ENCODE measurements at regions not wholly inside any gene's neighbourhood (a gene's known extent, or its start where the extent isn't known, plus 50 kb on each side); places are given as distances from the start of the nearest gene placed in this dataset.
"Not testable (repeated sequence)": the region's sequence is repeated elsewhere in the genome, so short reads cannot be mapped to it uniquely, and the experiment has no call there.

DNA sequence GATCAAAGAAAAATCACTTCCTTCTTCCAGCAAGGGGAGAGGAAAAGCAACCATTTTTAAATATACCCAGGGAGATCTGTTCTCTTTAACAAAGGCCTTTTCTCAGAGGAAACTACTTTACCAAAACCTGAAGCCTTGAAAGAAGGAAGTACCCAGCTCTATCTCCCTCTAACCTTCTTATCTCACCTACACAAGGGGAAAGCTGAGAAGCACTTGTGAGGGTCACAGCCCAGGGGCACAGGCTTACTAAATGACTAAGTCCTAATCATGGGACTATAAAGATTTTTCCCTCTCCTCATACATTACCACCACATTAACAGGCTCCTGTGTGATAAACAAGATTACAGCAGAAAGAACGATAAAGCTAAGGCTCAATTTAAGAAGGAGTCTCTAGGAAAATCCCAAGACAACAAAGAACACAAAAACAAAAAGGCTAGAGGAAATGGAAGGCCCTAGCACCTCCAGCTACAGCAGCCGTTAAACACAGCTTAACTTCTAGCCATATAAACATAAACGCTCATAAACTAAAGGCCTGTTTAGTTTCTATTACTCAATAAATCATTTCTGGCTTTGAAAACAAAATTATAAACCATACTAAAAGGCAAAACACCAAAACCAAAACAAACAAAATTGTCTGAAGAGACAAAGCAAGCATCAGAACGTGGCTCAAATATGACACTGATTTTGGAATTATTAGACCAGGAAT lies 284.9 kb upstream of the ECI2 start:
- in situ Hi-C loops (cut with MboI; ENCODE audit: low sequenced_read_pairs), result no loop called here

DNA sequence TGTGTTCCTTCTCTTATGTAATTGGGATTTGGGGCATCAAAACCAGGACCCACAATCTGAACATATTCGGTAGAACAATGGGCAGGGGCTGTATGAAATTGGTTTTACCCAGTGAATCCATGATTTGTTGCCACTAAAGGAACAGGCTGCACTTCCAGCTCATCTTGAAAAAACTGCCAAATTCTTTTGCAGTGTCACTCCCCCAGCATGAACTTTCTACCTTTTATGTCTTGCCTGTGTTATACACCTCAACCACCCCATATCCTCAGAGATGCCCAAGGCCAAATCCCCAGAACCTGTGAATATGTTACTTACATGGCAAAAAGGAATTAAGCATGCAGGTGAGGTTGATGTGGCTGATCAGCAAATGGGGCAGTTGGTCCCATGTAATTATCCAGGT lies 280.2 kb upstream of the ECI2 start:
- in situ Hi-C loops (cut with MboI; ENCODE audit: low sequenced_read_pairs), result no loop called here

GRCh38 chr6:4414078-4414477 lies 278.7 kb upstream of the ECI2 start:
- in situ Hi-C loops (cut with MboI; ENCODE audit: low sequenced_read_pairs), result not testable (repeated sequence)

DNA sequence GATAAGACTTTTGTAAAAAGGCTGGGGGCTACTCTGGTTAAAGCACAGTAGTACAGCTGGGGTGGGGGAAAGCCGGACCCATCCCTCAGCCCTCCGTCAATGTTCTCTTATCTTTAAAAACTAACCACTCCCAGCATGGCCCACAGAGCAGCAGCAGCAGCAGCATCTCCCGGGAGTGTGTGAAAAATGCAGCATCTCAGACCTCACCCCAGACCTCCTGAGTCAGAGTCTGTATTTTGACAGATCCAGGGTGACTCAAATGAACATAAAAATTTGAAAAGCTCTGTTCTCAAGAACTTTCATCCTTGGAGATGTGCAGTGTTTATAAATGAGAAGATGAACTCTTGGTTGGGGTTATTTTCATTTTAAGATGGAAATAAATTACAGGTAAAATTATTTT lies 277.7 kb upstream of the ECI2 start:
- in situ Hi-C loops (cut with MboI; ENCODE audit: low sequenced_read_pairs), result no loop called here

GRCh38 chr6:4412488-4412887 lies 277.1 kb upstream of the ECI2 start:
- in situ Hi-C loops (cut with MboI; ENCODE audit: low sequenced_read_pairs), result no loop called here

- in situ Hi-C loops (cut with MboI; ENCODE audit: low sequenced_read_pairs), result no loop called here
Observed at GRCh38 chr6:4412077-4412476, 276.7 kb upstream of the ECI2 start.

- in situ Hi-C loops (cut with MboI; ENCODE audit: low sequenced_read_pairs), result not testable (repeated sequence)
Observed at GRCh38 chr6:4407710-4408109, 272.3 kb upstream of the ECI2 start.

GRCh38 chr6:4405621-4406212 lies 270.3 kb upstream of the ECI2 start:
- in situ Hi-C loops (cut with MboI; ENCODE audit: low sequenced_read_pairs), result no loop called here

- in situ Hi-C loops (cut with MboI; ENCODE audit: low sequenced_read_pairs), result no loop called here
Observed at GRCh38 chr6:4404415-4404814, 269.0 kb upstream of the ECI2 start.

- in situ Hi-C loops (cut with MboI; ENCODE audit: low sequenced_read_pairs), result no loop called here
Observed at GRCh38 chr6:4403828-4404227, 268.5 kb upstream of the ECI2 start.

GRCh38 chr6:4403023-4403752 lies 267.8 kb upstream of the ECI2 start:
- in situ Hi-C loops (cut with MboI; ENCODE audit: low sequenced_read_pairs), result no loop called here

DNA sequence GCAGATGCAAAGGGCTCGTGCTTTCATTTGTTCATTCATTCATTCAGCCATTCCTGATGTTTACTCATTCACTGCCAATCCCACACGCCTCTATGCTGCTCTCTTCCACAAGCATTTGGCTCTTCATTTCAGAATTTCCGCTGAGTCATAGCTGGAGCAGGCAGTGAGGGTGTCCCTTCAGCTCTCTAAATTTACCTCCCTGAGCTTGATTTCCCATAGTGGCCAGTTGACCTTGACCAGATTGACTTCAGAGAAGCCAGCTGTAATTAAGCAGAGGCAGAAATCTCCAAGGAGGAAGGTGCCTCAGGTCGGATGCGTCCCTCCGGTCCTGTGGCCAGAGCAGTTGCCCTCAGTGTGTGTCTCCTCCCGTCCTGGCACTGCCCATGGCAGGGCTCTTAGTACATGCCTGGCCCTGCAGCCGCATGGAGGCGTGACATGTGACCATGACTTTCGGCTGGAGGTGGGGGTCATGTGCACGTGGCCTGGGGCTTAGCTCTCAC lies 267.2 kb upstream of the ECI2 start:
- in situ Hi-C loops (cut with MboI; ENCODE audit: low sequenced_read_pairs), result no loop called here

- in situ Hi-C loops (cut with MboI; ENCODE audit: low sequenced_read_pairs), result no loop called here
Observed at GRCh38 chr6:4401408-4402368, 266.3 kb upstream of the ECI2 start.

GRCh38 chr6:4399656-4400055 lies 264.3 kb upstream of the ECI2 start:
- in situ Hi-C loops (cut with MboI; ENCODE audit: low sequenced_read_pairs), result no loop called here

DNA sequence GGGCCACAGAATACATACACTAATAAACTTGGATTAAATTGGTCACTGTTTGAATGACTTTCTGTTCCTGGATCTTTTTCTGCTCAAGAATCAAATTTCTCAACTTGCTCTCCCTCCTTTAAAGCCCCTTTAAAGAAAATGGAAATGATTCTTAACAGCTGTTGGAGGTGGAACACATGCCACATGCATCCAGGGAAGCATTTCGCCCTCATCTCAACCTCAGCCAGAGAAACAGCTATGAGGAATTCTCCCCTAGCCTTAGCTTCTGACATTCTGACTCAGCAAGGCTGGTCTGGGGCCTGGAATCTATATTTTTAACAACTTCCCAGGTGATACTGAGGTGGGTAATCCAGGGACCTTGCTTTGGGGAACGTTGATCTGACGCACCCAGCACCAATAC lies 263.4 kb upstream of the ECI2 start:
- in situ Hi-C loops (cut with MboI; ENCODE audit: low sequenced_read_pairs), result no loop called here

- in situ Hi-C loops (cut with MboI; ENCODE audit: low sequenced_read_pairs), result no loop called here
Observed at GRCh38 chr6:4397307-4397706, 261.9 kb upstream of the ECI2 start.

DNA sequence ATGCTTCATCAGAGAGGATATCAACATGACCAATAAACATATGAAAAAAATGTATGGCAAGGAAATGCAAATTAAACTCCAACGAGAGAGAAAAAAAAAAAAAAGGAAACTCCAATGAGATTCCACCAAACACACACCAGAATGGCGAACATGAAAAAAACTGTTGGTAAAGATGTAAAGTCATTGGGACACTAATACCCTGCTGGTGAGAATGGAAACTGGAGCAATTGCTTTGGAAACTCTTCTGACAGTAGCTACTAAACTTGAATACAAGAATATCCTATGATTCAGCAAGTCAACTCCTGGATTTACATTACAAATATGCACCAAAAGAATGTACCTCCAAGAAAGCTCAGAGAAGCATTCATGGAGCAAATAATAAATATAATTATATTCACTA lies 260.7 kb upstream of the ECI2 start:
- in situ Hi-C loops (cut with MboI; ENCODE audit: low sequenced_read_pairs), result no loop called here

DNA sequence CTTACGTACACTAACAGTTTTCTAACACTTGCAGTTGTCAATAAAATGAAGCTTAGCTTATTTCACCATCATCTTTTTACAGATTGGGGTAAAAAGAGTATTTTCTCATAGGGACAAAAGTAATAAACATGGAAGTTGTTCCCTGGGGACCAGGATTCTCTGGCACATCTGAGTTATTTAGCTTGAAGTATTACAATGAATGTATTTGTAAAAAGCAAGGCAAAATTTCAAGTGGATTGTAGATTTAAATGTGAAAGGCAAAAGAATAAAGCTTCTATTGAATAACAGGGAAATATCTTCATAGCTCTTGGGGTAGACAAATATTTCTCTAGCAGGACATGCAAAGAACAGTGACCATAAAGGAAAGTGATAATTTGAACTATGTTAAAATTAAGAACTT lies 260.0 kb upstream of the ECI2 start:
- in situ Hi-C loops (cut with MboI; ENCODE audit: low sequenced_read_pairs), result no loop called here

GRCh38 chr6:4394786-4395185 lies 259.4 kb upstream of the ECI2 start:
- in situ Hi-C loops (cut with MboI; ENCODE audit: low sequenced_read_pairs), result no loop called here

DNA sequence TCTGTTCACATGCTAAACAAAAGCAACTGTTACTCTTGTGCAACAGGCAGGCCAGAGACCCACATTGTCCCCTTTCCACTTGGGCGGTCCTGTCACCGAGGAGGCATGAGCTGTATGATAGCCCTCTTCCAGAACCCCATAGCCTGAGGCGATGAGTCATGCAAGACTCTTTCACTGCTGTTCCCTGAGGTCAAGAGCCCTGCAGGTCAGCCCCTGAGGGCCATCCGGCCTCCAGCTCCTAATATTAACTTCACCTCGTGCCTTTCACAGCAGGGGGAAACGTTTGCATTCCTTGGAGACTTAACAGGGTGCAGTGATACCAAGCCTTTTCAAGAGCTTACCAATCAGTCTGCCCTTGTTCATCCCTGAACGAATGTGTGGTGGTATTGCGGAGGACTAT lies 253.3 kb upstream of the ECI2 start:
- in situ Hi-C loops (cut with MboI; ENCODE audit: low sequenced_read_pairs), result no loop called here

- in situ Hi-C loops (cut with MboI; ENCODE audit: low sequenced_read_pairs), result no loop called here
Observed at GRCh38 chr6:4384656-4385055, 249.3 kb upstream of the ECI2 start.
